ENCODE measurements at regions not wholly inside any gene's neighbourhood (a gene's known extent, or its start where the extent isn't known, plus 50 kb on each side); places are given as distances from the start of the nearest gene placed in this dataset.

DNA sequence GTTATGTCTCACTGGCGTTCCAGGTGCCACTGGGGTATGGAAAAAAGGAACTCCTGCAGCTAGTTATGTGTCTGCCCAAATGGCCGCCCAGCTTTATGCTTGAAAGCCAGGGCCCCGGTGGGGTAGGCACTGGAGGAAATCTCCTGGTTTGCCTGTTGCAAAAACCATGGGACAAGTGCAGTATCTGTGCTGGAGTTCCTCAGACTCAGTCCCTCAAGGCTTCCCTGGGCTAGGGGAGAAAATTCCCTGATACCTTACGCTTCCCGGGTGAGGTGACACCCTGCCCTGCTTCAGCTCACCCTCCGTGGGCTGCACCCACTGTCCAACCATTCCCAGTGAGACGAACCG is 90.3 kb upstream of the CDK6 start:
- H3K4me3 ChIP-seq (ENCODE audit: low read depth, low read length): no peak overlapping the region
- DNase-seq (ENCODE audit: low read depth): no peak
- TF ChIP-seq CTCF (IDR thresholded peaks at IDR 0.05; ENCODE audit: insufficient read depth, low read depth, low read length): no peak

- H3K4me3 ChIP-seq (ENCODE audit: low read depth, low read length): no peak overlapping the region
- TF ChIP-seq CTCF (IDR thresholded peaks at IDR 0.05; ENCODE audit: insufficient read depth, low read depth, low read length): no peak
- peak; percentile 37 for DNase-seq (ENCODE audit: low read depth)
Observed at GRCh38 chr7:92925876-92926696, 89.7 kb upstream of the CDK6 start.

- no peak overlapping the region for H3K4me3 ChIP-seq (ENCODE audit: low read depth, low read length)
- TF ChIP-seq CTCF (IDR thresholded peaks at IDR 0.05; ENCODE audit: insufficient read depth, low read depth, low read length): no peak
- no peak for DNase-seq (ENCODE audit: low read depth)
Observed at GRCh38 chr7:92924800-92925199, 88.4 kb upstream of the CDK6 start.

DNA sequence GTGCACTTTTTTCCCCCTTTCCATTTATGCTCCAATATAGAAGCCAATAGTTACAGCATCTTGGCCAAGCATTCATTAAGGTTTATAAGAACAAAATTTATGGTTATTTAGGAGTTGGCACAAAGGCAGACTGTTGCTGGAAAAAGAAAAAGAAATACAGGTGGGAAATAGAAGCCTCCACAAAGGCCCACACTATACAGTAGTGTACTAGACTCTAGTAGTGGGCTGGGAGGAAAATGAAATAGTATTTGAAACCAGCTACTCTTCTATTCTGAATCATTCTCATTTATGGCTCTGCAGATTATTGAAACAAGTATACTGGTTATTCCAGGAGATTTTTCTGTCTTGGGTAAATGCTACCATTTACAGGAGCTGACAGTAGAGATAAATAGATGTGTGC is 80.9 kb upstream of the CDK6 start:
- DNase-seq (ENCODE audit: low read depth): no peak
- H3K4me3 ChIP-seq (ENCODE audit: low read depth, low read length): no peak overlapping the region
- TF ChIP-seq CTCF (IDR thresholded peaks at IDR 0.05; ENCODE audit: insufficient read depth, low read depth, low read length): no peak

DNA sequence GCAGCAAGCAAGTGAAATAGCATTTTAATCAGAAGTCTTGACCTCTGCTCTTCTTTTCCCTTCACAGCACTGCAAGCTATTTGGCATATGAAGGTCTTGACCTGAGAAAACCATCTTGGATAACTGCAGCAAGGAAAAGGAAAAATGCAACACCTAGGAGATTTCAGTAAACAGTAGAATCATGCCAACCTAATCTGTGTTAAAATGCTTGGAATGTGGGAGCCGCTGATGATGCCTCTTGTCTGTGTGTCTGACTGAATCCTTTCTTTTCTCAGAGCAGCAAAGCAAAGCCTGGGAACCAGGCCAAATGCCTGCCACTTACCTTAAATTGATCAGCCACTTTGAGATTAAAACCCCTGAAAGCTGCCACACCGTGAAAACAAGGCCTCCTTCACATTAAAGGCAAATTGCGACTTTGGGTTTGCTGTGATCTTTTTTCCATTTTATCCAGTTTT is 80.4 kb upstream of the CDK6 start:
- no peak for DNase-seq (ENCODE audit: low read depth)
- H3K4me3 ChIP-seq (ENCODE audit: low read depth, low read length): no peak overlapping the region
- TF ChIP-seq CTCF (IDR thresholded peaks at IDR 0.05; ENCODE audit: insufficient read depth, low read depth, low read length): no peak

DNA sequence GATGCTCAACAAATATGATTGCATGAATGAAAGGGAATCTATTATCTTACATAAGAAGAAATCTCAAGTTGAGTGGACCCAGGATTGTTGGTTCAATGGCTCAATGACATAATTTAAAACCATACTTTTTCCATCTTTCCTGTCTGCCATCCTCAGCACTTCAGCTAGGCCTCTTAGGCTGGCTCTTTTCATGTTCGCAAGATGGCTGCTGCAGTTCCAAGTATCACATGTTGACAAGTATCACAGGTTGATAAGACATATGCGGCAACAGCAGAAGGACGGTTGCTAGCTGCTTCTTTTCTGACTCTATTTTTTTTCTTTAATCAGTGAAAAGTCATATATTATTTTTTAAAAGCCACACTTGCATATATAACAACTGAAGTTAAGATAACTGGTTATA is 79.0 kb upstream of the CDK6 start:
- no peak overlapping the region for H3K4me3 ChIP-seq (ENCODE audit: low read depth, low read length)
- no peak for DNase-seq (ENCODE audit: low read depth)
- TF ChIP-seq CTCF (IDR thresholded peaks at IDR 0.05; ENCODE audit: insufficient read depth, low read depth, low read length): no peak

- TF ChIP-seq CTCF (IDR thresholded peaks at IDR 0.05; ENCODE audit: insufficient read depth, low read depth, low read length): no peak
- no peak overlapping the region for H3K4me3 ChIP-seq (ENCODE audit: low read depth, low read length)
- DNase-seq (ENCODE audit: low read depth): no peak
Observed at GRCh38 chr7:92914645-92915044, 78.3 kb upstream of the CDK6 start.
